ENCODE measurements at regions not wholly inside any gene's neighbourhood (a gene's known extent, or its start where the extent isn't known, plus 50 kb on each side); places are given as distances from the start of the nearest gene placed in this dataset.

DNA sequence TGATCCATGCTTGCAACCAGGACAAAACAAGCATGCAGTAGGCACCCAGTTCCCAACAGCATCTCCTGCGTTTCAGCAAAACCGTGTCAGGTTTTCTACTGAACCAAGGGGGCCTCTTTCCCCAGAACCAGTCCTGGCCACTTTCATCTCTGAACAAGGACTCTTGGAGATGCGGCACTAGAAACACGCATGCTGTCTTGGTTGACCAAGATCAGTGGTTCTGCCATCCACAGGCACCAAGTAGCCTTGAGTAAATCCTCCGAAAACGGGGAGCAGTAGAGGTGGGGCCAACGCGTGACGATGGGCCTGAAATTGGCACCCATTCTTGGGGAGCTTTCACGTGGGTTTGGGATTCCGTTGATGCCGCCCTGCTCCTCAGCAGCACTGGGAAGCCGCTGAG lies 62.5 kb upstream of the AJAP1 start:
- H3K4me1 ChIP-seq, result no peaks in the 10 kb centered on the region
- no peaks in the 10 kb centered on the region for H3K9me3 ChIP-seq (replicated peaks)
- H3K27me3 ChIP-seq (ENCODE audit: low read depth), result peaks cover 46% of the 10 kb centered on the region
- no peaks in the 10 kb centered on the region for H3K36me3 ChIP-seq
- TF ChIP-seq, protein P1, sequence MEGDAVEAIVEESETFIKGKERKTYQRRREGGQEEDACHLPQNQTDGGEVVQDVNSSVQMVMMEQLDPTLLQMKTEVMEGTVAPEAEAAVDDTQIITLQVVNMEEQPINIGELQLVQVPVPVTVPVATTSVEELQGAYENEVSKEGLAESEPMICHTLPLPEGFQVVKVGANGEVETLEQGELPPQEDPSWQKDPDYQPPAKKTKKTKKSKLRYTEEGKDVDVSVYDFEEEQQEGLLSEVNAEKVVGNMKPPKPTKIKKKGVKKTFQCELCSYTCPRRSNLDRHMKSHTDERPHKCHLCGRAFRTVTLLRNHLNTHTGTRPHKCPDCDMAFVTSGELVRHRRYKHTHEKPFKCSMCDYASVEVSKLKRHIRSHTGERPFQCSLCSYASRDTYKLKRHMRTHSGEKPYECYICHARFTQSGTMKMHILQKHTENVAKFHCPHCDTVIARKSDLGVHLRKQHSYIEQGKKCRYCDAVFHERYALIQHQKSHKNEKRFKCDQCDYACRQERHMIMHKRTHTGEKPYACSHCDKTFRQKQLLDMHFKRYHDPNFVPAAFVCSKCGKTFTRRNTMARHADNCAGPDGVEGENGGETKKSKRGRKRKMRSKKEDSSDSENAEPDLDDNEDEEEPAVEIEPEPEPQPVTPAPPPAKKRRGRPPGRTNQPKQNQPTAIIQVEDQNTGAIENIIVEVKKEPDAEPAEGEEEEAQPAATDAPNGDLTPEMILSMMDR (IDR thresholded peaks at IDR 0.05; ENCODE audit: borderline replicate concordance), result no peak
- intact Hi-C loops (cut with micrococcal nuclease), result no loop called here
- H3K27ac ChIP-seq (replicated peaks), result no peak overlapping the region
- H3K4me3 ChIP-seq, result no peak overlapping the region
- DNase-seq, result no peak

GRCh38 chr1:4593106-4593505 lies 61.3 kb upstream of the AJAP1 start:
- intact Hi-C loops (cut with micrococcal nuclease), result no loop called here
- TF ChIP-seq, protein P1 (IDR thresholded peaks at IDR 0.05; ENCODE audit: borderline replicate concordance), result no peak
- H3K27ac ChIP-seq (replicated peaks), result no peak overlapping the region
- no peaks in the 10 kb centered on the region for H3K9me3 ChIP-seq (replicated peaks)
- H3K27me3 ChIP-seq (ENCODE audit: low read depth), result peaks cover 52% of the 10 kb centered on the region
- no peaks in the 10 kb centered on the region for H3K4me1 ChIP-seq
- DNase-seq, result no peak
- no peak overlapping the region for H3K4me3 ChIP-seq
- no peaks in the 10 kb centered on the region for H3K36me3 ChIP-seq

- H3K36me3 ChIP-seq, result no peaks in the 10 kb centered on the region
- H3K4me1 ChIP-seq, result no peaks in the 10 kb centered on the region
- H3K4me3 ChIP-seq, result no peak overlapping the region
- H3K27ac ChIP-seq (replicated peaks), result no peak overlapping the region
- H3K27me3 ChIP-seq (ENCODE audit: low read depth), result peaks cover 63% of the 10 kb centered on the region
- no peaks in the 10 kb centered on the region for H3K9me3 ChIP-seq (replicated peaks)
- TF ChIP-seq, protein P1 (IDR thresholded peaks at IDR 0.05; ENCODE audit: borderline replicate concordance), result no peak
- no peak for DNase-seq
- intact Hi-C loops (cut with micrococcal nuclease), result no loop called here
These were observed 60.0 kb upstream of the AJAP1 start for GRCh38 chr1:4594286-4594991.

DNA sequence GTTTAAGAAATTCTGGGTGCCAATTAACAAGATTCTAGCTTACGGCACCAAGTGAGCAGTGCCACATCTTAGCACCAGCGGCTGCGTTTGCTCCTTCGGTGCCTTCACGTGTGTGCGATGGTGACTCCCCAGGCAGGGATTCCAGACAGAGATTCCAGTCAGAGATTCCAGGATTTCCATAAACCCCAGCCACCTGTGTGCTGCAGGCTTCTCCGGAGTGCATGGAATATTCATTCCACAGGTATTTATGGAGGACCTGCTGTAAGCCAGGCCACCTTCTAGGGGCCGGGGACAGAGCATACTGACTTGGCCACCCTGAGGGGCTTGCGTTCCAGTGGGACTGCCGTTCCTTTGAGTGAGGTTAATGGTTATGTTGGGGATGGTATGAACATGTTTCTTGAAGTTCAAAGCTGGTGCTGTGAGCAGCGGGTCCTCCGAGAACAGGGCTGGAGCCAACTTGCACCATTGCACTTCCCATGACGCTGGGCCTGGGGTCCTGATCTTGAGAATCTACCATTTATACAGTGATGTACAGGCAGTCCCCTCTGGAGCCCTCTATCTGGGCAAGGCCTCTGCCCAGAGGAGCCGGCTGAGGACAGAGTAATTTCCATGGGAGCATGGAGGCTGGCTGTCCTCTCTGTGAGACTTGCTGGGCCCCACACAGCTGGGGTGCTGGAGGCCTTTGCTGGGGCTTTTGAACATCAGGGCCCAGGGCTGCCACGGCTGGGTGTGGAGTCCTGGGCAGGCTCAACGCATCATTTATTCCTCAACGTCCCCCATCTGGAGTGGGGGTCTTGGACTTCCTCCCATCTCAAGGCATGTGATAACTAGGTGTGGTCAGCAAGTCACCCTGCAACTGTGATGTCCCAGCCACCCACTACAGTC lies 58.8 kb upstream of the AJAP1 start:
- intact Hi-C loops (cut with micrococcal nuclease), result no loop called here
- no peaks in the 10 kb centered on the region for H3K9me3 ChIP-seq (replicated peaks)
- TF ChIP-seq, protein P1 (IDR thresholded peaks at IDR 0.05; ENCODE audit: borderline replicate concordance), result no peak
- no peak overlapping the region for H3K27ac ChIP-seq (replicated peaks)
- no peak for DNase-seq
- H3K36me3 ChIP-seq, result no peaks in the 10 kb centered on the region
- H3K4me1 ChIP-seq, result no peaks in the 10 kb centered on the region
- H3K27me3 ChIP-seq (ENCODE audit: low read depth), result peaks cover 74% of the 10 kb centered on the region
- H3K4me3 ChIP-seq, result no peak overlapping the region

- no peak overlapping the region for H3K27ac ChIP-seq (replicated peaks)
- H3K27me3 ChIP-seq (ENCODE audit: low read depth), result peaks cover 83% of the 10 kb centered on the region
- intact Hi-C loops (cut with micrococcal nuclease), result no loop called here
- H3K9me3 ChIP-seq (replicated peaks), result no peaks in the 10 kb centered on the region
- no peak for DNase-seq
- no peaks in the 10 kb centered on the region for H3K4me1 ChIP-seq
- H3K36me3 ChIP-seq, result no peaks in the 10 kb centered on the region
- no peak overlapping the region for H3K4me3 ChIP-seq
- TF ChIP-seq, protein P1 (IDR thresholded peaks at IDR 0.05; ENCODE audit: borderline replicate concordance), result no peak
These were observed 57.9 kb upstream of the AJAP1 start for GRCh38 chr1:4596486-4596885.

Measured in left ventricle myocardium inferior (tissue), 1 donor.